Tibial nerve (tissue), 4 donors: ENCODE measurements at regions not wholly inside any gene's neighbourhood (a gene's known extent, or its start where the extent isn't known, plus 50 kb on each side); places are given as distances from the start of the nearest gene placed in this dataset.

Source experiments
- DNase-seq, 2 donors: peaks; one replicate each; pipeline ENCODE4 v3.0.0-alpha.2; 2019; ENCODE audit warnings: low spot score in 2 of 2
- H3K27ac ChIP-seq, 4 donors: fragments of 200-600 bp; sonication (generic) in 3 of 4; one replicate each; pipeline ENCODE4 v1.5.1; 2017 to 2019; ENCODE audit warnings: mild to moderate bottlenecking in 1 of 4
- H3K27me3 ChIP-seq, 2 donors: fragments of 200-600 bp; sonication (generic) in 1 of 2; one replicate each; pipeline versions ENCODE4 v1.5.1 to v1.6.0; 2017 to 2019
- H3K36me3 ChIP-seq, 3 donors: fragments of 200-600 bp; sonication (generic); one replicate each; pipeline ENCODE4 v1.5.1; 2018 to 2019
- H3K4me1 ChIP-seq, 4 donors: fragments of 200-600 bp; sonication (generic) in 3 of 4; one replicate each; pipeline ENCODE4 v1.5.1; 2017 to 2019
- H3K4me3 ChIP-seq, 4 donors: fragments of 200-600 bp; sonication (generic) in 3 of 4; one replicate each; pipeline ENCODE4 v1.5.1; 2017 to 2019; ENCODE audit warnings: mild to moderate bottlenecking in 1 of 4, moderate library complexity in 1 of 4
- H3K9me3 ChIP-seq, 4 donors: fragments of 200-600 bp; sonication (generic) in 3 of 4; one replicate each; pipeline ENCODE4 v1.5.1; 2017 to 2019
- CTCF ChIP-seq, 5 experiments: fragments of 200-600 bp in 3 of 5; fragments of 450-650 bp in 2 of 5; sonication (generic) in 3 of 5; IDR thresholded peaks; one replicate each; pipeline ENCODE4 v1.5.1; 2016 to 2019; ENCODE audit warnings: antibody characterized with exemption in 5 of 5, mild to moderate bottlenecking in 3 of 5, moderate library complexity in 2 of 5
- EP300 ChIP-seq, 2 donors: sonication (generic); formaldehyde crosslinking; IDR thresholded peaks; one replicate each; pipeline ENCODE4 v1.6.1; 2017; ENCODE audit warnings: antibody characterized with exemption in 2 of 2, mild to moderate bottlenecking in 1 of 2
- POLR2A ChIP-seq, 2 donors: fragments of 450-650 bp; IDR thresholded peaks; one replicate each; pipeline ENCODE4 v1.6.1; 2017; ENCODE audit warnings: antibody characterized with exemption in 2 of 2, mild to moderate bottlenecking in 2 of 2, moderate library complexity in 2 of 2
- WGBS, 2 donors: methylation state at CpG; one replicate each; pipeline ENCODE4 v1.1.5; 2018; 5-methylcytosine and 5-hydroxymethylcytosine counted together

GRCh38 chr11:120020981-120021380 lies 116.9 kb downstream of the TRIM29 start:
- no peak overlapping the region for H3K27ac ChIP-seq
- no peak for TF ChIP-seq EP300 (IDR thresholded peaks at IDR 0.05)
- TF ChIP-seq POLR2A (IDR thresholded peaks at IDR 0.05): no peak
- no peak for TF ChIP-seq CTCF (IDR thresholded peaks at IDR 0.05)
- H3K9me3 ChIP-seq: no peaks in the 10 kb centered on the region
- peaks cover 0 to 8% of the 10 kb centered on the region in 2 donors for H3K27me3 ChIP-seq
- H3K4me1 ChIP-seq: no peaks in the 10 kb centered on the region
- H3K36me3 ChIP-seq: no peaks in the 10 kb centered on the region
- 66% methylated on average over 2 of the region's 2 CpGs for WGBS, 2 donors
- H3K4me3 ChIP-seq: no peak overlapping the region
- DNase-seq: no peak

- Histone ChIP-seq H3K36me3 (no peaks in the 10 kb centered on the region), H3K27me3 (peaks cover 0 to 8% of the 10 kb centered on the region in 2 donors), H3K27ac (no peak overlapping the region), H3K4me1 (no peaks in the 10 kb centered on the region), H3K4me3 (no peak overlapping the region), H3K9me3 (no peaks in the 10 kb centered on the region)
- WGBS, 2 donors: 82% methylated on average over 4 of the region's 4 CpGs
- DNase-seq: no peak
- TF ChIP-seq POLR2A (IDR thresholded peaks at IDR 0.05): no peak
- no peak for TF ChIP-seq CTCF (IDR thresholded peaks at IDR 0.05)
- no peak for TF ChIP-seq EP300 (IDR thresholded peaks at IDR 0.05)
Measured at GRCh38 chr11:120020486-120020885, 117.4 kb downstream of the TRIM29 start.

- Histone ChIP-seq H3K36me3 (no peaks in the 10 kb centered on the region), H3K9me3 (no peaks in the 10 kb centered on the region), H3K4me3 (no peak overlapping the region), H3K27ac (no peak overlapping the region), H3K27me3 (peaks cover 0 to 18% of the 10 kb centered on the region in 2 donors), H3K4me1 (no peaks in the 10 kb centered on the region)
- no peak for DNase-seq
- TF ChIP-seq POLR2A (IDR thresholded peaks at IDR 0.05) (no peak), EP300 (IDR thresholded peaks at IDR 0.05) (no peak), CTCF (IDR thresholded peaks at IDR 0.05) (no peak)
- WGBS, 2 donors: 79 to 89% methylated on average over 5 of the region's 5 CpGs
Measured at GRCh38 chr11:120019191-120019590, 118.7 kb downstream of the TRIM29 start.

- Histone ChIP-seq H3K4me1 (peaks cover 0 to 7% (median 0%) of the 10 kb centered on the region in 4 donors), H3K9me3 (no peaks in the 10 kb centered on the region), H3K27me3 (peaks cover 0 to 32% of the 10 kb centered on the region in 2 donors), H3K27ac (no peak overlapping the region), H3K4me3 (no peak overlapping the region), H3K36me3 (no peaks in the 10 kb centered on the region)
- no peak for DNase-seq
- WGBS, 2 donors: 21 to 24% methylated on average over 9 of the region's 9 CpGs
- TF ChIP-seq CTCF (IDR thresholded peaks at IDR 0.05) (no peak), POLR2A (IDR thresholded peaks at IDR 0.05) (no peak), EP300 (IDR thresholded peaks at IDR 0.05) (no peak)
Measured at GRCh38 chr11:120017582-120018150, 120.2 kb downstream of the TRIM29 start.

- WGBS, 2 donors: 18 to 51% methylated on average over 12 to 14 of the region's 28 CpGs
- peak; percentile 44 to 71 (median 52) for TF ChIP-seq CTCF (IDR thresholded peaks at IDR 0.05)
- TF ChIP-seq EP300 (IDR thresholded peaks at IDR 0.05): no peak
- no peak overlapping the region for H3K4me3 ChIP-seq
- no peak for DNase-seq
- no peaks in the 10 kb centered on the region for H3K9me3 ChIP-seq
- H3K36me3 ChIP-seq: no peaks in the 10 kb centered on the region
- no peak overlapping the region for H3K27ac ChIP-seq
- H3K27me3 ChIP-seq: peaks cover 0 to 37% of the 10 kb centered on the region in 2 donors
- peaks cover 0 to 7% (median 0%) of the 10 kb centered on the region in 4 donors for H3K4me1 ChIP-seq
Measured at GRCh38 chr11:120013325-120014250, 124.3 kb downstream of the TRIM29 start.
